OCI-LY1 (cell line): ENCODE measurements at regions not wholly inside any gene's neighbourhood (a gene's known extent, or its start where the extent isn't known, plus 50 kb on each side); places are given as distances from the start of the nearest gene placed in this dataset.

Experiments used
- H2AFZ ChIP-seq: fragments of 200-600 bp; sonication (generic), shearing (Covaris generic); 2 replicates; pipeline ENCODE4 v1.6.0; 2014; ENCODE audit warnings: antibody characterized with exemption, mild to moderate bottlenecking, low read length
- H3F3A ChIP-seq: fragments of 200-600 bp; sonication (generic), shearing (Covaris generic); 2 replicates; pipeline ENCODE4 v1.6.0; 2014; ENCODE audit warnings: mild to moderate bottlenecking, antibody characterized with exemption, low read length, moderate library complexity; ENCODE audit not compliant: insufficient read depth
- H3K27ac ChIP-seq: fragments of 200-600 bp; sonication (generic); 2 replicates; pipeline ENCODE4 v1.5.1; 2014; ENCODE audit warnings: low read length, mixed run types, mild to moderate bottlenecking, low read depth; ENCODE audit not compliant: poor library complexity, severe bottlenecking
- H3K27me3 ChIP-seq: fragments of 200-600 bp; sonication (generic); 2 replicates; pipeline ENCODE4 v1.6.0; 2014; ENCODE audit warnings: antibody characterized with exemption, mild to moderate bottlenecking, low read length, moderate library complexity; ENCODE audit not compliant: insufficient read depth
- H3K36me3 ChIP-seq: fragments of 200-600 bp; sonication (generic); 2 replicates; pipeline ENCODE4 v1.6.1; 2014; ENCODE audit warnings: mild to moderate bottlenecking, antibody characterized with exemption, low read length, moderate library complexity, mixed read lengths; ENCODE audit not compliant: insufficient read depth
- H3K4me1 ChIP-seq: fragments of 200-600 bp; sonication (generic); 2 replicates; pipeline ENCODE4 v1.5.1; 2014; ENCODE audit warnings: mild to moderate bottlenecking, low read length, moderate library complexity; ENCODE audit not compliant: insufficient read depth, severe bottlenecking
- H3K4me2 ChIP-seq: fragments of 200-600 bp; sonication (generic), shearing (Covaris generic); 2 replicates; pipeline ENCODE4 v1.6.1; 2014; ENCODE audit warnings: low read length
- H3K4me3 ChIP-seq: fragments of 200-600 bp; sonication (generic); 2 replicates; pipeline ENCODE4 v1.5.1; 2014; ENCODE audit warnings: low read length, low read depth, mild to moderate bottlenecking, mixed read lengths; ENCODE audit not compliant: poor library complexity, severe bottlenecking
- H3K79me2 ChIP-seq: fragments of 200-600 bp; shearing (Covaris generic); 2 replicates; pipeline ENCODE4 v1.6.1; 2016; ENCODE audit warnings: mixed run types, low read length, mixed read lengths; ENCODE audit not compliant: insufficient read depth
- H3K9ac ChIP-seq: fragments of 200-600 bp; sonication (generic), shearing (Covaris generic); 2 replicates; pipeline ENCODE4 v1.6.1; 2014; ENCODE audit warnings: mild to moderate bottlenecking, low read length, mixed read lengths
- H3K9me2 ChIP-seq: fragments of 200-600 bp; sonication (generic), shearing (Covaris generic); 2 replicates; pipeline ENCODE4 v1.6.1; 2014; ENCODE audit warnings: low read depth, mild to moderate bottlenecking, low read length, mixed read lengths
- H3K9me3 ChIP-seq: fragments of 200-600 bp; shearing (Covaris generic); 2 replicates; pipeline ENCODE4 v1.6.1; 2014; ENCODE audit warnings: low read length, mixed read lengths
- H4K20me1 ChIP-seq: fragments of 200-600 bp; sonication (generic), shearing (Covaris generic); 2 replicates; pipeline ENCODE4 v1.6.0; 2016; ENCODE audit warnings: mild to moderate bottlenecking, low read length; ENCODE audit not compliant: insufficient read depth
- EZH2 ChIP-seq: fragments of 200-600 bp; sonication (generic), shearing (Covaris generic); IDR thresholded peaks from 2 replicates; pipeline ENCODE4 v1.8.0; 2017; ENCODE audit warnings: borderline replicate concordance, mixed run types, mild to moderate bottlenecking, antibody characterized with exemption, low read length, moderate library complexity, mixed read lengths
- TF ChIP-seq, protein P1 (sequence below): fragments of 200-600 bp; sonication (generic), shearing (Covaris generic); IDR thresholded peaks from 2 replicates; pipeline ENCODE4 v1.5.1; 2017; ENCODE audit warnings: mild to moderate bottlenecking, antibody characterized with exemption, low read length, moderate library complexity, mixed read lengths

DNA sequence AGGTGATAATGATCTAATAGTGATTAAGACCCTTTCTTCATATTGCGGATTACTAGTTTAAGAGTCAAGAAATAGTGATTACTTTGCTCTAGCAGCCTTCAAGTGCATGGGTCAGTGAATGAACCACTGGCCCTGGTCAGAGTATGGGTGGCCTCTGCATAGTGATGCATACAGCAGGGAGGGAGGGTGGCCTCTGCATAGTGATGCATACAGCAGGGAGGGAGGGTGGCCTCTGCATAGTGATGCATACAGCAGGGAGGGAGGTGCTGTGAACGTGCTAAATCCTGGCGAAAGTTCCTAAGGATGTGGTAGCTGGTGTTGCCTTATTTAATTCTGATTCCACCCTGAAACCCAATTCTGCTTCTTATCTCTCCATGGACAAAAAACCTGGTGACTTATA lies 246.7 kb upstream of the ARSJ start:
- TF ChIP-seq EZH2 = no peak
- TF ChIP-seq, protein P1, sequence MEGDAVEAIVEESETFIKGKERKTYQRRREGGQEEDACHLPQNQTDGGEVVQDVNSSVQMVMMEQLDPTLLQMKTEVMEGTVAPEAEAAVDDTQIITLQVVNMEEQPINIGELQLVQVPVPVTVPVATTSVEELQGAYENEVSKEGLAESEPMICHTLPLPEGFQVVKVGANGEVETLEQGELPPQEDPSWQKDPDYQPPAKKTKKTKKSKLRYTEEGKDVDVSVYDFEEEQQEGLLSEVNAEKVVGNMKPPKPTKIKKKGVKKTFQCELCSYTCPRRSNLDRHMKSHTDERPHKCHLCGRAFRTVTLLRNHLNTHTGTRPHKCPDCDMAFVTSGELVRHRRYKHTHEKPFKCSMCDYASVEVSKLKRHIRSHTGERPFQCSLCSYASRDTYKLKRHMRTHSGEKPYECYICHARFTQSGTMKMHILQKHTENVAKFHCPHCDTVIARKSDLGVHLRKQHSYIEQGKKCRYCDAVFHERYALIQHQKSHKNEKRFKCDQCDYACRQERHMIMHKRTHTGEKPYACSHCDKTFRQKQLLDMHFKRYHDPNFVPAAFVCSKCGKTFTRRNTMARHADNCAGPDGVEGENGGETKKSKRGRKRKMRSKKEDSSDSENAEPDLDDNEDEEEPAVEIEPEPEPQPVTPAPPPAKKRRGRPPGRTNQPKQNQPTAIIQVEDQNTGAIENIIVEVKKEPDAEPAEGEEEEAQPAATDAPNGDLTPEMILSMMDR = no peak
- no peak overlapping the region for H3K4me2 ChIP-seq
- no peaks in the 10 kb centered on the region for H3K9me3 ChIP-seq
- H2AFZ ChIP-seq = no peak overlapping the region
- H3K27ac ChIP-seq = no peak overlapping the region
- H3K4me3 ChIP-seq = no peak overlapping the region
- H3K9ac ChIP-seq = no peak overlapping the region
- no peaks in the 10 kb centered on the region for H3K4me1 ChIP-seq
- no peaks in the 10 kb centered on the region for H4K20me1 ChIP-seq
- no peaks in the 10 kb centered on the region for H3K9me2 ChIP-seq
- H3K36me3 ChIP-seq = no peaks in the 10 kb centered on the region
- H3K27me3 ChIP-seq = no peaks in the 10 kb centered on the region
- no peaks in the 10 kb centered on the region for H3F3A ChIP-seq
- no peaks in the 10 kb centered on the region for H3K79me2 ChIP-seq

GRCh38 chr4:114226968-114227760 lies 247.7 kb upstream of the ARSJ start:
- H3K9ac ChIP-seq = no peak overlapping the region
- TF ChIP-seq EZH2 = no peak
- TF ChIP-seq, protein P1 = no peak
- no peaks in the 10 kb centered on the region for H3K79me2 ChIP-seq
- H3K4me1 ChIP-seq = no peaks in the 10 kb centered on the region
- H3K4me2 ChIP-seq = no peak overlapping the region
- H3K9me3 ChIP-seq = no peaks in the 10 kb centered on the region
- no peak overlapping the region for H3K27ac ChIP-seq
- H3F3A ChIP-seq = no peaks in the 10 kb centered on the region
- no peaks in the 10 kb centered on the region for H4K20me1 ChIP-seq
- H3K36me3 ChIP-seq = no peaks in the 10 kb centered on the region
- no peaks in the 10 kb centered on the region for H3K9me2 ChIP-seq
- H2AFZ ChIP-seq = no peak overlapping the region
- H3K4me3 ChIP-seq = no peak overlapping the region
- no peaks in the 10 kb centered on the region for H3K27me3 ChIP-seq

GRCh38 chr4:114229706-114230105 lies 250.3 kb upstream of the ARSJ start:
- Histone ChIP-seq H3K9ac (no peak overlapping the region), H3K4me3 (no peak overlapping the region), H3K9me2 (no peaks in the 10 kb centered on the region), H3K4me2 (no peak overlapping the region), H3K4me1 (no peaks in the 10 kb centered on the region), H3K27ac (no peak overlapping the region), H3K79me2 (no peaks in the 10 kb centered on the region), H4K20me1 (no peaks in the 10 kb centered on the region), H3K36me3 (no peaks in the 10 kb centered on the region), H3K27me3 (no peaks in the 10 kb centered on the region), H3K9me3 (no peaks in the 10 kb centered on the region), H3F3A (no peaks in the 10 kb centered on the region), H2AFZ (no peak overlapping the region)
- TF ChIP-seq EZH2 = no peak
- TF ChIP-seq, protein P1 = no peak
